ENCODE measurements at regions not wholly inside any gene's neighbourhood (a gene's known extent, or its start where the extent isn't known, plus 50 kb on each side); places are given as distances from the start of the nearest gene placed in this dataset.

GRCh38 chr15:31478702-31479221, 152.1 kb downstream of the KLF13 start:
- H3K27ac Mint-ChIP-seq, result peak overlapping the region in 2 of 7 donors; percentile 34 to 60
- peak overlapping the region in 1 of 8 donors; percentile 13 for H3K4me3 Mint-ChIP-seq
- peaks cover 6 to 7% of the 10 kb centered on the region in 2 donors for H3K36me3 Mint-ChIP-seq
- Histone ChIP-seq H3K4me1 (ENCODE audit: insufficient read depth, low read length) (peaks cover 42% of the 10 kb centered on the region), H3K27ac (ENCODE audit: low read depth, low read length) (no peak overlapping the region), H3K27me3 (ENCODE audit: insufficient read depth, low read length) (no peaks in the 10 kb centered on the region), H3K4me3 (ENCODE audit: low read length in 2 of 2) (no peak overlapping the region), H3K9me3 (ENCODE audit: control insufficient read depth in 1 of 2, low read length in 2 of 2) (no peaks in the 10 kb centered on the region), H3K36me3 (ENCODE audit: insufficient read depth, low read length) (no peaks in the 10 kb centered on the region)
- CTCF ChIA-PET (ENCODE audit: partially characterized antibody), result interaction anchor here (0.9 to 14.4 kb wide), 3 partner anchors 10 to 113 kb away, joined by 5 to 115 read pairs (median 6); no protein-coding TSS in a partner anchor
- DNase-seq, result no peak
- peaks cover 25 to 58% (median 43%) of the 10 kb centered on the region in 4 donors for H3K4me1 Mint-ChIP-seq
- H3K27me3 Mint-ChIP-seq, result no peaks in the 10 kb centered on the region
- H3K9me3 Mint-ChIP-seq, result peaks cover 0 to 2% (median 0%) of the 10 kb centered on the region in 8 donors
- POLR2A ChIA-PET (ENCODE audit: partially characterized antibody), result interaction anchor here (1.4 to 7.0 kb wide), 2 partner anchors 10 to 42 kb away, joined by 3 to 128 read pairs; no protein-coding TSS in a partner anchor
- intact Hi-C loops (cut with micrococcal nuclease), result no loop called here

GRCh38 chr15:31480356-31481025, 153.9 kb downstream of the KLF13 start:
- intact Hi-C loops (cut with micrococcal nuclease), result no loop called here
- no peaks in the 10 kb centered on the region for H3K27me3 Mint-ChIP-seq
- H3K27me3 ChIP-seq (ENCODE audit: insufficient read depth, low read length), result no peaks in the 10 kb centered on the region
- no peak overlapping the region for H3K4me3 ChIP-seq (ENCODE audit: low read length in 2 of 2)
- H3K27ac ChIP-seq (ENCODE audit: low read depth, low read length), result no peak overlapping the region
- peaks cover 19 to 54% (median 36%) of the 10 kb centered on the region in 4 donors for H3K4me1 Mint-ChIP-seq
- peaks cover 0 to 2% (median 0%) of the 10 kb centered on the region in 8 donors for H3K9me3 Mint-ChIP-seq
- no peaks in the 10 kb centered on the region for H3K36me3 ChIP-seq (ENCODE audit: insufficient read depth, low read length)
- H3K4me3 Mint-ChIP-seq, result peak overlapping the region in 5 of 8 donors; percentile 10 to 52 (median 45)
- no peaks in the 10 kb centered on the region for H3K9me3 ChIP-seq (ENCODE audit: control insufficient read depth in 1 of 2, low read length in 2 of 2)
- POLR2A ChIA-PET (ENCODE audit: partially characterized antibody), result interaction anchor here (1.1 to 7.0 kb wide), 4 partner anchors 7 to 216 kb away, joined by 3 to 128 read pairs (median 68); no protein-coding TSS in a partner anchor
- no peak for DNase-seq
- peak overlapping the region in 5 of 7 donors; percentile 15 to 68 (median 29) for H3K27ac Mint-ChIP-seq
- H3K36me3 Mint-ChIP-seq, result peaks cover 6 to 7% of the 10 kb centered on the region in 2 donors
- CTCF ChIA-PET (ENCODE audit: partially characterized antibody), result interaction anchor here (1.3 to 14.4 kb wide), 5 partner anchors 7 to 265 kb away, joined by 3 to 115 read pairs (median 5); no protein-coding TSS in a partner anchor
- peaks cover 39% of the 10 kb centered on the region for H3K4me1 ChIP-seq (ENCODE audit: insufficient read depth, low read length)

- H3K27me3 ChIP-seq (ENCODE audit: insufficient read depth, low read length), result no peaks in the 10 kb centered on the region
- ChIA-PET POLR2A (ENCODE audit: partially characterized antibody) (interaction anchor here (3.6 to 7.0 kb wide), 4 partner anchors 8 to 217 kb away, joined by 20 to 128 read pairs (median 68); no protein-coding TSS in a partner anchor), CTCF (ENCODE audit: partially characterized antibody) (interaction anchor here (0.8 to 4.4 kb wide), 7 partner anchors 7 to 282 kb away, joined by 3 to 28 read pairs (median 3); no protein-coding TSS in a partner anchor)
- Mint-ChIP-seq H3K9me3 (peaks cover 0 to 2% (median 0%) of the 10 kb centered on the region in 8 donors), H3K27ac (peak overlapping the region in 1 of 7 donors; percentile 68), H3K36me3 (peaks cover 6 to 7% of the 10 kb centered on the region in 2 donors), H3K4me1 (peaks cover 16 to 52% (median 33%) of the 10 kb centered on the region in 4 donors), H3K27me3 (no peaks in the 10 kb centered on the region), H3K4me3 (peak overlapping the region in 4 of 8 donors; percentile 4 to 41 (median 27))
- no peak overlapping the region for H3K27ac ChIP-seq (ENCODE audit: low read depth, low read length)
- H3K4me3 ChIP-seq (ENCODE audit: low read length in 2 of 2), result no peak overlapping the region
- intact Hi-C loops (cut with micrococcal nuclease), result no loop called here
- peaks cover 39% of the 10 kb centered on the region for H3K4me1 ChIP-seq (ENCODE audit: insufficient read depth, low read length)
- no peaks in the 10 kb centered on the region for H3K9me3 ChIP-seq (ENCODE audit: control insufficient read depth in 1 of 2, low read length in 2 of 2)
- H3K36me3 ChIP-seq (ENCODE audit: insufficient read depth, low read length), result no peaks in the 10 kb centered on the region
- no peak for DNase-seq
Observed at GRCh38 chr15:31481142-31481541, 154.5 kb downstream of the KLF13 start.

GRCh38 chr15:31482122-31482922, 155.7 kb downstream of the KLF13 start:
- peak overlapping the region in 6 of 7 donors; percentile 67 to 97 (median 92) for H3K27ac Mint-ChIP-seq
- H3K9me3 Mint-ChIP-seq, result peaks cover 0 to 2% (median 0%) of the 10 kb centered on the region in 8 donors
- no peaks in the 10 kb centered on the region for H3K36me3 ChIP-seq (ENCODE audit: insufficient read depth, low read length)
- H3K4me3 Mint-ChIP-seq, result peak overlapping the region; percentile 91 to 96 (median 96)
- H3K4me1 ChIP-seq (ENCODE audit: insufficient read depth, low read length), result peaks cover 39% of the 10 kb centered on the region
- ChIA-PET POLR2A (ENCODE audit: partially characterized antibody) (interaction anchor here (0.8 to 7.0 kb wide), 21 partner anchors 9 to 275 kb away, joined by 3 to 128 read pairs (median 11); partner anchors contain the start of gene KLF13), CTCF (ENCODE audit: partially characterized antibody) (interaction anchor here (0.8 to 4.4 kb wide), 12 partner anchors 9 to 283 kb away, joined by 3 to 28 read pairs (median 4); no protein-coding TSS in a partner anchor)
- DNase-seq, result no peak
- intact Hi-C loops (cut with micrococcal nuclease), result no loop called here
- peaks cover 6 to 7% of the 10 kb centered on the region in 2 donors for H3K36me3 Mint-ChIP-seq
- peaks cover 16 to 59% (median 34%) of the 10 kb centered on the region in 4 donors for H3K4me1 Mint-ChIP-seq
- no peak overlapping the region for H3K27ac ChIP-seq (ENCODE audit: low read depth, low read length)
- no peaks in the 10 kb centered on the region for H3K9me3 ChIP-seq (ENCODE audit: control insufficient read depth in 1 of 2, low read length in 2 of 2)
- no peaks in the 10 kb centered on the region for H3K27me3 ChIP-seq (ENCODE audit: insufficient read depth, low read length)
- H3K27me3 Mint-ChIP-seq, result no peaks in the 10 kb centered on the region
- H3K4me3 ChIP-seq (ENCODE audit: low read length in 2 of 2), result peak overlapping the region in 1 of 2 donors; percentile 29

GRCh38 chr15:31483053-31483985, 156.7 kb downstream of the KLF13 start:
- no peaks in the 10 kb centered on the region for H3K36me3 ChIP-seq (ENCODE audit: insufficient read depth, low read length)
- DNase-seq, result peak; percentile 48 to 64 (median 56)
- Mint-ChIP-seq H3K4me3 (peak overlapping the region; percentile 91 to 96 (median 96)), H3K9me3 (no peaks in the 10 kb centered on the region), H3K27ac (peak overlapping the region; percentile 75 to 97 (median 92)), H3K27me3 (no peaks in the 10 kb centered on the region), H3K4me1 (peaks cover 21 to 69% (median 39%) of the 10 kb centered on the region in 4 donors), H3K36me3 (peaks cover 0 to 5% of the 10 kb centered on the region in 2 donors)
- CTCF ChIA-PET (ENCODE audit: partially characterized antibody), result interaction anchor here (0.8 to 4.4 kb wide), 12 partner anchors 10 to 283 kb away, joined by 3 to 28 read pairs (median 5); no protein-coding TSS in a partner anchor
- intact Hi-C loops (cut with micrococcal nuclease), result loop anchor here (1.0 kb wide), 2 partner anchors 48 to 117 kb away; no protein-coding TSS in a partner anchor
- H3K4me3 ChIP-seq (ENCODE audit: low read length in 2 of 2), result peak overlapping the region in 1 of 2 donors; percentile 29
- no peaks in the 10 kb centered on the region for H3K9me3 ChIP-seq (ENCODE audit: control insufficient read depth in 1 of 2, low read length in 2 of 2)
- H3K27ac ChIP-seq (ENCODE audit: low read depth, low read length), result no peak overlapping the region
- peaks cover 46% of the 10 kb centered on the region for H3K4me1 ChIP-seq (ENCODE audit: insufficient read depth, low read length)
- POLR2A ChIA-PET (ENCODE audit: partially characterized antibody), result interaction anchor here (0.6 to 7.0 kb wide), 30 partner anchors 10 to 282 kb away, joined by 3 to 128 read pairs (median 4); partner anchors contain the start of gene KLF13
- no peaks in the 10 kb centered on the region for H3K27me3 ChIP-seq (ENCODE audit: insufficient read depth, low read length)
